GM21423 (cell line): ENCODE measurements at regions not wholly inside any gene's neighbourhood (a gene's known extent, or its start where the extent isn't known, plus 50 kb on each side); places are given as distances from the start of the nearest gene placed in this dataset.

Source experiments
- ATAC-seq: cut with Tn5 transposase; IDR thresholded peaks from one replicate; pipeline ENCODE4 v1.9.1; 2021; ENCODE audit warnings: mild to moderate bottlenecking, moderate library complexity; ENCODE audit not compliant: unreplicated experiment

GRCh38 chr14:51307551-51307950 lies 67.5 kb downstream of the TMX1 start:
- ATAC-seq, result no peak

GRCh38 chr14:51308866-51309265 lies 68.8 kb downstream of the TMX1 start:
- no peak for ATAC-seq

- no peak for ATAC-seq
Measured at GRCh38 chr14:51310505-51310944, 70.5 kb downstream of the TMX1 start.

GRCh38 chr14:51314321-51315015 lies 74.4 kb downstream of the TMX1 start:
- no peak for ATAC-seq

- no peak for ATAC-seq
Measured at GRCh38 chr14:51317373-51317772, 77.3 kb downstream of the TMX1 start.

GRCh38 chr14:51318813-51319597 lies 79.0 kb downstream of the TMX1 start:
- ATAC-seq, result no peak

- ATAC-seq, result no peak
Measured at GRCh38 chr14:51321036-51321435, 81.0 kb downstream of the TMX1 start.

GRCh38 chr14:51323492-51323891 lies 83.4 kb downstream of the TMX1 start:
- ATAC-seq, result no peak

- no peak for ATAC-seq
Measured at GRCh38 chr14:51327376-51327775, 87.3 kb downstream of the TMX1 start.

- no peak for ATAC-seq
Measured at GRCh38 chr14:51328064-51328771, 88.2 kb downstream of the TMX1 start.

- no peak for ATAC-seq
Measured at GRCh38 chr14:51328772-51329353, 88.8 kb downstream of the TMX1 start.

- ATAC-seq, result no peak
Measured at GRCh38 chr14:51331486-51332367, 91.7 kb downstream of the TMX1 start.

GRCh38 chr14:51333299-51333698 lies 93.3 kb downstream of the TMX1 start:
- no peak for ATAC-seq

GRCh38 chr14:51333901-51334521 lies 94.0 kb downstream of the TMX1 start:
- ATAC-seq, result no peak

- ATAC-seq, result no peak
Measured at GRCh38 chr14:51334566-51334965, 94.5 kb downstream of the TMX1 start.

GRCh38 chr14:51335531-51335930 lies 95.5 kb downstream of the TMX1 start:
- ATAC-seq, result no peak

- ATAC-seq, result no peak
Measured at GRCh38 chr14:51335961-51336723, 96.1 kb downstream of the TMX1 start.

GRCh38 chr14:51336734-51337133 lies 96.7 kb downstream of the TMX1 start:
- no peak for ATAC-seq

GRCh38 chr14:51337520-51337919 lies 97.5 kb downstream of the TMX1 start:
- no peak for ATAC-seq
